ENCODE measurements at regions not wholly inside any gene's neighbourhood (a gene's known extent, or its start where the extent isn't known, plus 50 kb on each side); places are given as distances from the start of the nearest gene placed in this dataset.

- TF ChIP-seq CTCF (conservative IDR thresholded peaks at IDR 0.05) (no peak), ZFX (IDR thresholded peaks at IDR 0.05) (no peak)
These were observed 234.6 kb downstream of the PPP1R3A start for GRCh38 chr7:113684165-113684564.

All from C4-2B (cell line).